Uterus (tissue), 2 donors: ENCODE measurements at regions not wholly inside any gene's neighbourhood (a gene's known extent, or its start where the extent isn't known, plus 50 kb on each side); places are given as distances from the start of the nearest gene placed in this dataset.

ENCODE experiments used
- CTCF ChIP-seq, 4 experiments: fragments of 200-600 bp in 2 of 4; fragments of 450-650 bp in 2 of 4; sonication (generic) in 2 of 4; IDR thresholded peaks; one replicate each; pipeline ENCODE4 v1.5.1; 2016 to 2019; ENCODE audit warnings: antibody characterized with exemption in 4 of 4, mild to moderate bottlenecking in 2 of 4, moderate library complexity in 1 of 4
- POLR2A ChIP-seq, 2 donors: fragments of 450-650 bp; IDR thresholded peaks; one replicate each; pipeline ENCODE4 v1.6.1; 2016; ENCODE audit warnings: antibody characterized with exemption in 2 of 2, mild to moderate bottlenecking in 1 of 2, moderate library complexity in 1 of 2

GRCh38 chr2:196413821-196414274 is 225.7 kb upstream of the CCDC150 start:
- TF ChIP-seq POLR2A (IDR thresholded peaks at IDR 0.05) (no peak), CTCF (IDR thresholded peaks at IDR 0.05) (no peak)
